ENCODE measurements at regions not wholly inside any gene's neighbourhood (a gene's known extent, or its start where the extent isn't known, plus 50 kb on each side); places are given as distances from the start of the nearest gene placed in this dataset.

GRCh38 chr2:42844366-42844765, 52.0 kb upstream of the HAAO start:
- Histone ChIP-seq H3K27me3 (ENCODE audit: control insufficient read depth in 4 of 4, insufficient read depth in 4 of 4, low read length in 3 of 4) (no peaks in the 10 kb centered on the region), H3K4me1 (ENCODE audit: control insufficient read depth in 4 of 4, insufficient read depth in 4 of 4, low read length in 3 of 4) (no peaks in the 10 kb centered on the region), H3K4me3 (ENCODE audit: low read depth in 1 of 3, low read length in 3 of 3) (no peak overlapping the region), H3K36me3 (ENCODE audit: control insufficient read depth in 4 of 4, insufficient read depth in 3 of 4, low read depth in 1 of 4, low read length in 3 of 4) (no peaks in the 10 kb centered on the region), H3K9ac (ENCODE audit: low read depth in 1 of 2, low read length in 2 of 2) (no peak overlapping the region), H3K9me3 (ENCODE audit: control insufficient read depth in 4 of 4, low read length in 3 of 4) (no peaks in the 10 kb centered on the region), H3K27ac (ENCODE audit: low read depth in 1 of 2, low read length in 2 of 2) (no peak overlapping the region)
- WGBS, result 92% methylated on average over 5 of the region's 5 CpGs
- TF ChIP-seq SP1 (IDR thresholded peaks at IDR 0.05), result no peak
- TF ChIP-seq NR2F2 (IDR thresholded peaks at IDR 0.05), result no peak
- no peak for TF ChIP-seq REST (IDR thresholded peaks at IDR 0.05)
- no peak for TF ChIP-seq JUND (IDR thresholded peaks at IDR 0.05)
- TF ChIP-seq FOXA1 (IDR thresholded peaks at IDR 0.05), result no peak
- TF ChIP-seq RAD21 (IDR thresholded peaks at IDR 0.05), result no peak
- no peak for TF ChIP-seq GABPA (IDR thresholded peaks at IDR 0.05 in 1 of 2, conservative IDR thresholded peaks at IDR 0.05 in 1 of 2)
- no peak for TF ChIP-seq CTCF (IDR thresholded peaks at IDR 0.05; ENCODE audit: low read depth, low read length, missing input control)
- TF ChIP-seq RXRA (IDR thresholded peaks at IDR 0.05), result no peak
- TF ChIP-seq ATF3 (IDR thresholded peaks at IDR 0.05), result no peak
- no peak for TF ChIP-seq HNF4A (conservative IDR thresholded peaks at IDR 0.05)
- DNase-seq (ENCODE audit: low spot score), result no peak

GRCh38 chr2:42843611-42844010, 51.2 kb upstream of the HAAO start:
- no peak for DNase-seq (ENCODE audit: low spot score)
- no peak overlapping the region for H3K27ac ChIP-seq (ENCODE audit: low read depth in 1 of 2, low read length in 2 of 2)

More at GRCh38 chr2:42843611-42844010, 51.2 kb upstream of the HAAO start:
- Histone ChIP-seq H3K9me3 (ENCODE audit: control insufficient read depth in 4 of 4, low read length in 3 of 4) (no peaks in the 10 kb centered on the region), H3K36me3 (ENCODE audit: control insufficient read depth in 4 of 4, insufficient read depth in 3 of 4, low read depth in 1 of 4, low read length in 3 of 4) (no peaks in the 10 kb centered on the region), H3K9ac (ENCODE audit: low read depth in 1 of 2, low read length in 2 of 2) (no peak overlapping the region), H3K4me3 (ENCODE audit: low read depth in 1 of 3, low read length in 3 of 3) (no peak overlapping the region), H3K27me3 (ENCODE audit: control insufficient read depth in 4 of 4, insufficient read depth in 4 of 4, low read length in 3 of 4) (no peaks in the 10 kb centered on the region), H3K4me1 (ENCODE audit: control insufficient read depth in 4 of 4, insufficient read depth in 4 of 4, low read length in 3 of 4) (no peaks in the 10 kb centered on the region)
- TF ChIP-seq NR2F2 (IDR thresholded peaks at IDR 0.05) (no peak), SP1 (IDR thresholded peaks at IDR 0.05) (no peak), RAD21 (IDR thresholded peaks at IDR 0.05) (no peak), TAF1 (conservative IDR thresholded peaks at IDR 0.05) (no peak), GABPA (IDR thresholded peaks at IDR 0.05 in 1 of 2, conservative IDR thresholded peaks at IDR 0.05 in 1 of 2) (no peak), HNF4A (conservative IDR thresholded peaks at IDR 0.05) (no peak), RXRA (IDR thresholded peaks at IDR 0.05) (no peak), JUND (IDR thresholded peaks at IDR 0.05) (no peak), YY1 (IDR thresholded peaks at IDR 0.05) (no peak), FOXA1 (IDR thresholded peaks at IDR 0.05) (no peak), CTCF (IDR thresholded peaks at IDR 0.05; ENCODE audit: low read depth, low read length, missing input control) (no peak), ZBTB33 (IDR thresholded peaks at IDR 0.05) (no peak), ATF3 (IDR thresholded peaks at IDR 0.05) (no peak), MAX (IDR thresholded peaks at IDR 0.05) (no peak)

All from liver (tissue), 8 donors.